Suprapubic skin (tissue), 4 donors: ENCODE measurements at regions not wholly inside any gene's neighbourhood (a gene's known extent, or its start where the extent isn't known, plus 50 kb on each side); places are given as distances from the start of the nearest gene placed in this dataset.

Source experiments
- DNase-seq, 2 donors: peaks; one replicate each; pipeline ENCODE4 v3.0.0-alpha.2; 2019; ENCODE audit warnings: low spot score in 2 of 2
- H3K27ac ChIP-seq: fragments of 200-600 bp; sonication (generic); one replicate; pipeline ENCODE4 v1.5.1; 2019
- H3K27me3 ChIP-seq: fragments of 200-600 bp; sonication (generic); one replicate; pipeline ENCODE4 v1.5.1; 2019
- H3K36me3 ChIP-seq: fragments of 200-600 bp; sonication (generic); one replicate; pipeline ENCODE4 v1.5.1; 2019
- H3K4me1 ChIP-seq: fragments of 200-600 bp; sonication (generic); one replicate; pipeline ENCODE4 v1.5.1; 2019
- H3K4me3 ChIP-seq: fragments of 200-600 bp; sonication (generic); one replicate; pipeline ENCODE4 v1.5.1; 2019; ENCODE audit warnings: mild to moderate bottlenecking
- H3K9me3 ChIP-seq: fragments of 200-600 bp; sonication (generic); one replicate; pipeline ENCODE4 v1.5.1; 2019
- CTCF ChIP-seq, 2 donors: fragments of 200-600 bp in 1 of 2; fragments of 450-650 bp in 1 of 2; sonication (generic) in 1 of 2; IDR thresholded peaks; one replicate each; pipeline ENCODE4 v1.5.1; 2016 to 2019; ENCODE audit warnings: antibody characterized with exemption in 2 of 2, mild to moderate bottlenecking in 1 of 2, moderate library complexity in 1 of 2
- EP300 ChIP-seq: sonication (generic); formaldehyde crosslinking; IDR thresholded peaks from one replicate; pipeline ENCODE4 v1.6.1; 2017; ENCODE audit warnings: antibody characterized with exemption
- POLR2A ChIP-seq, 2 donors: fragments of 450-650 bp; IDR thresholded peaks; one replicate each; pipeline ENCODE4 v1.6.1; 2017; ENCODE audit warnings: antibody characterized with exemption in 2 of 2, mild to moderate bottlenecking in 2 of 2, moderate library complexity in 2 of 2
- POLR2AphosphoS5 ChIP-seq, 3 donors: sonication (generic); formaldehyde crosslinking; IDR thresholded peaks; one replicate each; pipeline ENCODE4 v1.6.1; 2017; ENCODE audit warnings: antibody characterized with exemption in 3 of 3
- WGBS: methylation state at CpG from one replicate; pipeline ENCODE4 v1.1.5; 2018; 5-methylcytosine and 5-hydroxymethylcytosine counted together

- no peak for TF ChIP-seq CTCF (IDR thresholded peaks at IDR 0.05)
- no peak for TF ChIP-seq POLR2AphosphoS5 (IDR thresholded peaks at IDR 0.05)
- TF ChIP-seq EP300 = no peak
- TF ChIP-seq POLR2A (IDR thresholded peaks at IDR 0.05) = no peak
- H3K4me3 ChIP-seq = no peak overlapping the region
- H3K4me1 ChIP-seq = no peaks in the 10 kb centered on the region
- no peaks in the 10 kb centered on the region for H3K27me3 ChIP-seq
- no peaks in the 10 kb centered on the region for H3K9me3 ChIP-seq
- 42% methylated on average over 4 of the region's 4 CpGs for WGBS
- DNase-seq = no peak
- H3K27ac ChIP-seq = no peak overlapping the region
- no peaks in the 10 kb centered on the region for H3K36me3 ChIP-seq
These were observed 655.0 kb upstream of the LCORL start for GRCh38 chr4:18676526-18676915.

GRCh38 chr4:18675586-18676525, 654.3 kb upstream of the LCORL start:
- Histone ChIP-seq H3K4me3 (no peak overlapping the region), H3K4me1 (no peaks in the 10 kb centered on the region), H3K27ac (no peak overlapping the region), H3K9me3 (no peaks in the 10 kb centered on the region), H3K27me3 (no peaks in the 10 kb centered on the region), H3K36me3 (no peaks in the 10 kb centered on the region)
- 63% methylated on average over 4 of the region's 4 CpGs for WGBS
- TF ChIP-seq EP300 (no peak), POLR2A (IDR thresholded peaks at IDR 0.05) (no peak), CTCF (IDR thresholded peaks at IDR 0.05) (no peak)
- DNase-seq = no peak

- TF ChIP-seq POLR2A (IDR thresholded peaks at IDR 0.05) = no peak
- no peak for TF ChIP-seq CTCF (IDR thresholded peaks at IDR 0.05)
- no peak for TF ChIP-seq EP300
- TF ChIP-seq POLR2AphosphoS5 (IDR thresholded peaks at IDR 0.05) = no peak
- no peaks in the 10 kb centered on the region for H3K27me3 ChIP-seq
- no peaks in the 10 kb centered on the region for H3K9me3 ChIP-seq
- DNase-seq = no peak
- no peak overlapping the region for H3K27ac ChIP-seq
- 88% methylated on average over 1 of the region's 1 CpG for WGBS
- H3K4me3 ChIP-seq = no peak overlapping the region
- no peaks in the 10 kb centered on the region for H3K36me3 ChIP-seq
- H3K4me1 ChIP-seq = no peaks in the 10 kb centered on the region
These were observed 648.5 kb upstream of the LCORL start for GRCh38 chr4:18670034-18670433.

GRCh38 chr4:18669390-18669789, 647.8 kb upstream of the LCORL start:
- WGBS = 88% methylated on average over 1 of the region's 1 CpG
- Histone ChIP-seq H3K27me3 (no peaks in the 10 kb centered on the region), H3K27ac (no peak overlapping the region), H3K36me3 (no peaks in the 10 kb centered on the region), H3K4me1 (no peaks in the 10 kb centered on the region), H3K9me3 (no peaks in the 10 kb centered on the region), H3K4me3 (no peak overlapping the region)
- DNase-seq = no peak
- no peak for TF ChIP-seq CTCF (IDR thresholded peaks at IDR 0.05)

GRCh38 chr4:18666322-18666721, 644.8 kb upstream of the LCORL start:
- 95% methylated on average over 6 of the region's 6 CpGs for WGBS
- Histone ChIP-seq H3K27me3 (no peaks in the 10 kb centered on the region), H3K4me1 (no peaks in the 10 kb centered on the region), H3K4me3 (no peak overlapping the region), H3K9me3 (no peaks in the 10 kb centered on the region), H3K36me3 (no peaks in the 10 kb centered on the region), H3K27ac (no peak overlapping the region)
- no peak for DNase-seq
- TF ChIP-seq POLR2A (IDR thresholded peaks at IDR 0.05) (no peak), EP300 (no peak)
